H1 (cell line): ENCODE measurements at regions not wholly inside any gene's neighbourhood (a gene's known extent, or its start where the extent isn't known, plus 50 kb on each side); places are given as distances from the start of the nearest gene placed in this dataset.

Experiments used
- CTCF ChIA-PET: fragments of 300-600 bp; sonication (Branson Sonifier 250); formaldehyde crosslinking; loops from one replicate; lab custom pipeline; 2021; ENCODE audit not compliant: partially characterized antibody; lab: Charles Lee
- POLR2A ChIA-PET: fragments of 300-600 bp; sonication (Branson Sonifier 250); formaldehyde crosslinking; loops from one replicate; lab custom pipeline; 2021; ENCODE audit warnings: inconsistent platforms; ENCODE audit not compliant: partially characterized antibody; lab: Charles Lee
- DNase-seq, 2 experiments: peaks; one replicate each; pipeline versions ENCODE4 v3.0.0 to v3.0.0-alpha.2; 2010 to 2022; ENCODE audit warnings: low spot score in 2 of 2, low read depth in 1 of 2, mixed read lengths in 1 of 2
- FAIRE-seq: peaks from 2 replicates; lab custom pipeline; 2011; peaks lifted over from hg19 to GRCh38; lab: Jason Lieb, UNC
- H2AFZ ChIP-seq: 2 replicates; pipeline ENCODE4 v1.8.1; 2012; ENCODE audit warnings: low read length, inconsistent platforms
- H2AK5ac ChIP-seq: 2 replicates; pipeline ENCODE4 v1.6.1; 2013; ENCODE audit warnings: low read depth, low read length
- H2BK120ac ChIP-seq: replicated peaks from 2 replicates; pipeline ENCODE3; 2013; ENCODE audit warnings: low read depth, low read length, inconsistent platforms
- H2BK12ac ChIP-seq: 2 replicates; pipeline ENCODE4 v1.6.1; 2013; ENCODE audit warnings: low read depth, low read length
- H2BK15ac ChIP-seq: 2 replicates; pipeline ENCODE4 v1.6.1; 2013; ENCODE audit warnings: low read length
- H2BK20ac ChIP-seq: 2 replicates; pipeline ENCODE4 v1.6.1; 2013; ENCODE audit warnings: low read length
- H2BK5ac ChIP-seq: 2 replicates; pipeline ENCODE4 v1.6.1; 2013; ENCODE audit warnings: low read depth, low read length
- H3K14ac ChIP-seq: 2 replicates; pipeline ENCODE4 v1.6.1; 2013; ENCODE audit warnings: inconsistent platforms; ENCODE audit not compliant: insufficient read length
- H3K18ac ChIP-seq: 2 replicates; pipeline ENCODE4 v1.6.1; 2013; ENCODE audit warnings: low read length; ENCODE audit errors: extremely low read depth
- H3K23ac ChIP-seq: 2 replicates; pipeline ENCODE4 v1.6.1; 2013; ENCODE audit warnings: inconsistent platforms; ENCODE audit not compliant: insufficient read length
- H3K23me2 ChIP-seq: 2 replicates; pipeline ENCODE4 v1.6.1; 2013; ENCODE audit warnings: low read depth, low read length
- H3K27ac ChIP-seq: 2 replicates; pipeline ENCODE4 v1.6.1; 2011; ENCODE audit warnings: low read depth, low read length, inconsistent platforms
- H3K27me3 ChIP-seq, 4 experiments: replicated peaks in 1 of 4; 1 replicate in 1 of 4; 2 replicates in 3 of 4; pipeline versions ENCODE4 v1.6.1 to v1.8.1; 2011 to 2013; ENCODE audit warnings: low read length in 3 of 4, mild to moderate bottlenecking in 3 of 4, inconsistent platforms in 2 of 4, mixed read lengths in 2 of 4, moderate library complexity in 1 of 4; ENCODE audit not compliant: control insufficient read depth in 3 of 4, insufficient read depth in 3 of 4; ENCODE audit errors: extremely low read depth in 1 of 4
- H3K36me3 ChIP-seq, 4 experiments: 2 replicates each; pipeline versions ENCODE4 v1.6.1 to v1.8.1; 2011 to 2013; ENCODE audit warnings: mild to moderate bottlenecking in 4 of 4, low read length in 3 of 4, moderate library complexity in 2 of 4, control low read depth in 1 of 4, inconsistent platforms in 1 of 4; ENCODE audit not compliant: insufficient read depth in 4 of 4, control insufficient read depth in 2 of 4
- H3K4ac ChIP-seq: replicated peaks from 2 replicates; pipeline ENCODE3; 2013; ENCODE audit warnings: low read length, low read depth, mixed read lengths, inconsistent platforms; ENCODE audit not compliant: insufficient read length
- H3K4me1 ChIP-seq, 4 experiments: replicated peaks in 1 of 4; 1 replicate in 1 of 4; 2 replicates in 3 of 4; pipeline versions ENCODE4 v1.6.1 to v1.8.1; 2011 to 2013; ENCODE audit warnings: low read length in 3 of 4, inconsistent platforms in 2 of 4, mixed read lengths in 1 of 4; ENCODE audit not compliant: insufficient read depth in 4 of 4, control insufficient read depth in 3 of 4
- H3K4me2 ChIP-seq, 2 experiments: 2 replicates each; pipeline versions ENCODE4 v1.6.1 to v1.8.1; 2011 to 2013; ENCODE audit warnings: low read depth in 2 of 2, low read length in 2 of 2, control low read depth in 1 of 2, inconsistent platforms in 1 of 2, mild to moderate bottlenecking in 1 of 2; ENCODE audit not compliant: insufficient read depth in 1 of 2
- H3K4me3 ChIP-seq, 4 experiments: fragments of 200-600, 300-600 bp in 1 of 4; sonication (generic), shearing (Covaris generic), sonication (Bioruptor Twin) in 1 of 4; 2 replicates each; pipeline versions ENCODE4 v1.5.1 to v1.8.1; 2011 to 2016; ENCODE audit warnings: low read length in 4 of 4, low read depth in 3 of 4, control low read depth in 2 of 4, inconsistent platforms in 2 of 4, mild to moderate bottlenecking in 2 of 4, mixed read lengths in 1 of 4, moderate library complexity in 1 of 4; ENCODE audit not compliant: insufficient read depth in 2 of 4; ENCODE audit errors: extremely low read depth in 1 of 4
- H3K56ac ChIP-seq: replicated peaks from 2 replicates; pipeline ENCODE3; 2013; ENCODE audit warnings: low read depth, mild to moderate bottlenecking, mixed read lengths, low read length, inconsistent platforms; ENCODE audit not compliant: insufficient read length
- H3K79me1 ChIP-seq: 2 replicates; pipeline ENCODE4 v1.6.1; 2013; ENCODE audit warnings: low read depth, low read length, control low read depth
- H3K79me2 ChIP-seq, 2 experiments: 2 replicates each; pipeline versions ENCODE4 v1.6.1 to v1.8.1; 2012 to 2013; ENCODE audit warnings: low read length in 2 of 2, mild to moderate bottlenecking in 2 of 2, inconsistent platforms in 1 of 2; ENCODE audit not compliant: insufficient read depth in 2 of 2, control insufficient read depth in 1 of 2
- H3K9ac ChIP-seq, 4 experiments: replicated peaks in 1 of 4; 1 replicate in 1 of 4; 2 replicates in 3 of 4; pipeline versions ENCODE4 v1.6.1 to v1.8.1; 2011 to 2013; ENCODE audit warnings: low read depth in 3 of 4, low read length in 3 of 4, control low read depth in 2 of 4, mild to moderate bottlenecking in 2 of 4, moderate library complexity in 2 of 4, inconsistent platforms in 1 of 4; ENCODE audit errors: extremely low read depth in 1 of 4
- H3K9me3 ChIP-seq, 2 experiments: 2 replicates each; pipeline versions ENCODE4 v1.6.1 to v1.8.1; 2012 to 2013; ENCODE audit warnings: mild to moderate bottlenecking in 2 of 2, moderate library complexity in 2 of 2, control low read depth in 1 of 2, inconsistent platforms in 1 of 2, low read depth in 1 of 2, low read length in 1 of 2, mixed read lengths in 1 of 2; ENCODE audit not compliant: insufficient read depth in 2 of 2
- H4K20me1 ChIP-seq, 2 experiments: replicated peaks in 1 of 2; 2 replicates each; pipeline versions ENCODE3 to v1.8.1; 2011 to 2013; ENCODE audit warnings: inconsistent platforms in 2 of 2, low read length in 2 of 2, mild to moderate bottlenecking in 1 of 2; ENCODE audit not compliant: insufficient read depth in 2 of 2, control insufficient read depth in 1 of 2
- H4K5ac ChIP-seq: 2 replicates; pipeline ENCODE4 v1.6.1; 2013; ENCODE audit warnings: low read length, low read depth, mixed read lengths, inconsistent platforms; ENCODE audit not compliant: insufficient read length
- H4K8ac ChIP-seq: 2 replicates; pipeline ENCODE4 v1.8.0; 2013; ENCODE audit warnings: mild to moderate bottlenecking, moderate library complexity, low read length, inconsistent platforms; ENCODE audit not compliant: insufficient read depth; ENCODE audit errors: extremely low read depth
- H4K91ac ChIP-seq: replicated peaks from 2 replicates; pipeline ENCODE3; 2013; ENCODE audit warnings: low read length, mixed read lengths, inconsistent platforms; ENCODE audit not compliant: insufficient read length
- ATF2 ChIP-seq: IDR thresholded peaks from 2 replicates; pipeline ENCODE4 v1.6.1; 2012; ENCODE audit warnings: low read length, inconsistent platforms
- CBX5 ChIP-seq: fragments of 300-800, 300-1000 bp; sonication (generic); IDR thresholded peaks from 2 replicates; pipeline ENCODE4 v1.7.1; 2016; ENCODE audit warnings: antibody characterized with exemption, low read length, low read depth
- CTBP2 ChIP-seq: IDR thresholded peaks from 2 replicates; pipeline ENCODE4 v1.7.0; 2011; ENCODE audit warnings: borderline replicate concordance, mild to moderate bottlenecking, moderate library complexity, mixed read lengths, low read length; ENCODE audit not compliant: insufficient read depth, insufficient read length
- EGR1 ChIP-seq: IDR thresholded peaks from 2 replicates; pipeline ENCODE4 v1.6.1; 2011; ENCODE audit warnings: low read depth, low read length, borderline replicate concordance
- FOSL1 ChIP-seq: IDR thresholded peaks from 2 replicates; pipeline ENCODE4 v1.6.1; 2011; ENCODE audit warnings: mild to moderate bottlenecking, low read depth, low read length, moderate library complexity; ENCODE audit not compliant: insufficient read depth
- NRF1 ChIP-seq: IDR thresholded peaks from 2 replicates; pipeline ENCODE4 v1.6.1; 2011; ENCODE audit warnings: mild to moderate bottlenecking, low read depth, low read length, improper control_type of control experiment
- RXRA ChIP-seq: IDR thresholded peaks from 2 replicates; pipeline ENCODE4 v1.6.1; 2011; ENCODE audit warnings: low read depth, mild to moderate bottlenecking, low read length, moderate library complexity; ENCODE audit not compliant: insufficient read depth
- SAP30 ChIP-seq: fragments of 300-600 bp; sonication (generic); IDR thresholded peaks from 2 replicates; pipeline ENCODE4 v1.7.1; 2012; ENCODE audit warnings: low read length, moderate library complexity, mild to moderate bottlenecking, inconsistent platforms; ENCODE audit not compliant: insufficient read depth, insufficient replicate concordance
- SP2 ChIP-seq: IDR thresholded peaks from 2 replicates; pipeline ENCODE4 v1.6.1; 2012; ENCODE audit warnings: mild to moderate bottlenecking, low read length, inconsistent platforms
- SRF ChIP-seq: IDR thresholded peaks from 2 replicates; pipeline ENCODE4 v1.6.1; 2011; ENCODE audit warnings: mild to moderate bottlenecking, low read depth, low read length, moderate library complexity
- TAF1 ChIP-seq: IDR thresholded peaks from 2 replicates; pipeline ENCODE4 v1.6.1; 2011; ENCODE audit warnings: mild to moderate bottlenecking, low read depth, low read length
- TEAD4 ChIP-seq: IDR thresholded peaks from 2 replicates; pipeline ENCODE4 v1.6.1; 2012; ENCODE audit warnings: low read depth, low read length, inconsistent platforms, mixed read lengths
- WGBS, 2 experiments: shearing (Covaris generic) in 1 of 2; methylation state at CpG; one replicate each; pipeline versions ENCODE4 v1.1.6 to v1.1.7; 2013 to 2015; ENCODE audit warnings: low lambda C conversion rate in 2 of 2, mixed read lengths in 2 of 2, inconsistent platforms in 1 of 2, low coverage in 1 of 2, missing lambda C conversion rate in 1 of 2; ENCODE audit not compliant: insufficient replicate concordance in 2 of 2, insufficient coverage in 1 of 2, insufficient read length in 1 of 2; ENCODE audit errors: extremely low coverage in 1 of 2, missing lambda C conversion rate in 1 of 2; 5-methylcytosine and 5-hydroxymethylcytosine counted together

DNA sequence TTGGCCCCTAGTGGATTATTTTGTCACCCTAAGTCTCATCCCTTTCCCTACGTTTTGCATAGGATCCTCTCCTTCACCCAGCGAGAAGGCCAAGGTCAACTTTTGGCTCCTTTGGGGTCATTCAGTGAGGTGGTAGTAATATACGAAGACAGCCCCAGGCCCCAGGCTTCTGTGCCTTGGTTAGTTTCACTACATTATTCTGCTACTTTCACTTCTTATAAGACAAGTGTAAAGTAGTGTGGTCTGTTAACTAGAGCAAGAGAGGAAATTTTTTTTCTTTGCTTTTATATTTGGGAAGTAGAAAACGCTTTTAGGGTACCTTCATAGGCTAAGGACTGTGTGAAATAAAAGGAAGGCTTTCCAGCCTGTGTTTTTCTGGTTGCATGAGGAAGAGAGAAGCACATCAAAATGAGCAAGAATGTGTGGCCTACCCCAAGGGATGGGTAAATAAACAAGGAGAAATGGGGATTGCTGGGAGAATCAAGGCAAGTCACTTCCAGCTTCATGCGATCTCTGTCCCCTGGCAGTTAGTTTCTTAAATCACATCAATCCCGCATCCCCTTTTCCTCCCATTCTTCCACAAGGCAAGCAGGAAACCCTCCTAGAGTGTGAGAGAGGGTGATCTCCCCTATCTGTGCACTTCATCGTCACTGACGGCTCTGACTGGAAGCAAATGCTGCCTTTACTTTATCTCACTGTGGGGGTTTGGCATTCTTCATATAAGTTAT, 677.0 kb upstream of the WWC1 start:
- DNase-seq (no peak), FAIRE-seq (no peak)
- 0 out of 2 replicates have a peak overlapping the region, but pooled peaks have one; percentile 3 for H2AFZ ChIP-seq
- H3K4me3 ChIP-seq: no peak overlapping the region
- no peak overlapping the region for H3K27ac ChIP-seq
- no peak overlapping the region for H3K14ac ChIP-seq
- no peaks in the 10 kb centered on the region for H3K36me3 ChIP-seq
- H3K56ac ChIP-seq: no peak overlapping the region
- POLR2A ChIA-PET: no interaction called here
- no peak overlapping the region for H3K18ac ChIP-seq
- no peak overlapping the region for H2BK5ac ChIP-seq
- no peaks in the 10 kb centered on the region for H3K9me3 ChIP-seq
- no peaks in the 10 kb centered on the region for H3K79me1 ChIP-seq
- 0 out of 7 replicates have a peak, but pooled peaks cover 0 to 2% (median 0%) of the 10 kb centered on the region in 4 experiments for H3K4me1 ChIP-seq
- H3K23ac ChIP-seq: no peak overlapping the region
- H2BK12ac ChIP-seq: no peak overlapping the region
- no peak overlapping the region for H3K4ac ChIP-seq
- no peak overlapping the region for H2BK20ac ChIP-seq
- H3K23me2 ChIP-seq: no peaks in the 10 kb centered on the region
- H4K91ac ChIP-seq: no peak overlapping the region
- no peak overlapping the region for H2BK15ac ChIP-seq
- H4K20me1 ChIP-seq: no peaks in the 10 kb centered on the region
- CTCF ChIA-PET: interaction anchor here (1.0 kb wide), 1 partner anchor 353 kb away, joined by 3 read pairs; no protein-coding TSS in a partner anchor
- no peaks in the 10 kb centered on the region for H3K27me3 ChIP-seq
- H4K5ac ChIP-seq: no peak overlapping the region
- no peak overlapping the region for H2BK120ac ChIP-seq
- no peak overlapping the region for H2AK5ac ChIP-seq
- H4K8ac ChIP-seq: no peak overlapping the region
- no peak overlapping the region for H3K4me2 ChIP-seq
- H3K9ac ChIP-seq: no peak overlapping the region
- H3K79me2 ChIP-seq: no peaks in the 10 kb centered on the region
- WGBS, 2 experiments: 87% methylated on average over 8 of the region's 8 CpGs; no CpG with 5 or more reads in 1 of the 2 experiments
- TF ChIP-seq CTBP2: no peak
- TF ChIP-seq RXRA: no peak
- TF ChIP-seq FOSL1: no peak
- TF ChIP-seq TAF1: no peak
- no peak for TF ChIP-seq SAP30
- no peak for TF ChIP-seq SP2
- TF ChIP-seq EGR1: no peak
- no peak for TF ChIP-seq ATF2
- no peak for TF ChIP-seq CBX5
- no peak for TF ChIP-seq NRF1
- TF ChIP-seq TEAD4: no peak
- no peak for TF ChIP-seq SRF
